Liver (tissue), 8 donors: ENCODE measurements at regions not wholly inside any gene's neighbourhood (a gene's known extent, or its start where the extent isn't known, plus 50 kb on each side); places are given as distances from the start of the nearest gene placed in this dataset.

Source experiments
- DNase-seq: peaks from one replicate; pipeline ENCODE4 v3.0.0-alpha.2; 2017; ENCODE audit warnings: low spot score
- H3K27ac ChIP-seq, 2 donors: one replicate each; pipeline ENCODE4 v1.7.0; 2013; ENCODE audit warnings: inconsistent platforms in 2 of 2, low read length in 2 of 2, control low read depth in 1 of 2, low read depth in 1 of 2, mild to moderate bottlenecking in 1 of 2
- H3K27me3 ChIP-seq, 4 donors: one replicate each; pipeline versions ENCODE4 v1.6.1 to v1.7.0; 2013; ENCODE audit warnings: low read length in 3 of 4, inconsistent platforms in 1 of 4, mild to moderate bottlenecking in 1 of 4, moderate library complexity in 1 of 4; ENCODE audit not compliant: control insufficient read depth in 4 of 4, insufficient read depth in 4 of 4
- H3K36me3 ChIP-seq, 4 donors: one replicate each; pipeline versions ENCODE4 v1.6.1 to v1.7.0; 2013; ENCODE audit warnings: low read length in 3 of 4, mild to moderate bottlenecking in 3 of 4, low read depth in 1 of 4, moderate library complexity in 1 of 4; ENCODE audit not compliant: control insufficient read depth in 4 of 4, insufficient read depth in 3 of 4
- H3K4me1 ChIP-seq, 4 donors: one replicate each; pipeline versions ENCODE4 v1.6.1 to v1.7.0; 2013; ENCODE audit warnings: low read length in 3 of 4, mild to moderate bottlenecking in 3 of 4, moderate library complexity in 1 of 4; ENCODE audit not compliant: control insufficient read depth in 4 of 4, insufficient read depth in 4 of 4
- H3K4me3 ChIP-seq, 3 donors: one replicate each; pipeline versions ENCODE4 v1.6.1 to v1.7.0; 2013; ENCODE audit warnings: low read length in 3 of 3, control low read depth in 1 of 3, low read depth in 1 of 3, mild to moderate bottlenecking in 1 of 3
- H3K9ac ChIP-seq, 2 donors: one replicate each; pipeline ENCODE4 v1.7.0; 2013; ENCODE audit warnings: low read length in 2 of 2, mild to moderate bottlenecking in 2 of 2, moderate library complexity in 2 of 2, control low read depth in 1 of 2, low read depth in 1 of 2
- H3K9me3 ChIP-seq, 4 donors: one replicate each; pipeline versions ENCODE4 v1.6.1 to v1.7.0; 2013; ENCODE audit warnings: low read length in 3 of 4; ENCODE audit not compliant: control insufficient read depth in 4 of 4
- CTCF ChIP-seq: fragments of 150-350 bp; IDR thresholded peaks from 2 replicates; pipeline ENCODE4 v1.5.1; 2017; ENCODE audit warnings: improper control_type of control experiment, low read depth, low read length; ENCODE audit not compliant: missing input control
- EGR1 ChIP-seq, 2 donors: IDR thresholded peaks; 2 replicates each; pipeline ENCODE4 v1.6.1; 2016 to 2018; ENCODE audit warnings: antibody characterized with exemption in 2 of 2, low read depth in 2 of 2
- FOXA1 ChIP-seq: IDR thresholded peaks from 2 replicates; pipeline ENCODE4 v1.6.1; 2016; ENCODE audit warnings: antibody characterized with exemption
- FOXA2 ChIP-seq: IDR thresholded peaks from 2 replicates; pipeline ENCODE4 v1.6.1; 2016; ENCODE audit warnings: antibody characterized with exemption
- GABPA ChIP-seq, 2 donors: IDR thresholded peaks in 1 of 2; conservative IDR thresholded peaks in 1 of 2; 2 replicates each; pipeline ENCODE4 v1.6.1; 2016; ENCODE audit warnings: antibody characterized with exemption in 2 of 2, mild to moderate bottlenecking in 1 of 2, moderate library complexity in 1 of 2
- HNF4A ChIP-seq, 2 donors: conservative IDR thresholded peaks; 2 replicates each; pipeline ENCODE4 v1.6.1; 2016; ENCODE audit warnings: antibody characterized with exemption in 2 of 2, mild to moderate bottlenecking in 2 of 2
- HNF4G ChIP-seq: IDR thresholded peaks from 2 replicates; pipeline ENCODE4 v1.6.1; 2016; ENCODE audit warnings: antibody characterized with exemption
- JUND ChIP-seq, 2 donors: IDR thresholded peaks; 2 replicates each; pipeline ENCODE4 v1.6.1; 2016; ENCODE audit warnings: antibody characterized with exemption in 2 of 2
- NR2F2 ChIP-seq: IDR thresholded peaks from 2 replicates; pipeline ENCODE4 v1.6.1; 2016; ENCODE audit warnings: antibody characterized with exemption
- RAD21 ChIP-seq, 2 donors: IDR thresholded peaks; 2 replicates each; pipeline ENCODE4 v1.6.1; 2016; ENCODE audit warnings: antibody characterized with exemption in 2 of 2, mild to moderate bottlenecking in 2 of 2
- REST ChIP-seq: IDR thresholded peaks from 2 replicates; pipeline ENCODE4 v1.6.1; 2016; ENCODE audit warnings: antibody characterized with exemption, mild to moderate bottlenecking
- RXRA ChIP-seq, 2 donors: IDR thresholded peaks; 2 replicates each; pipeline ENCODE4 v1.6.1; 2017 to 2018; ENCODE audit warnings: antibody characterized with exemption in 2 of 2, mild to moderate bottlenecking in 1 of 2
- SP1 ChIP-seq: IDR thresholded peaks from 2 replicates; pipeline ENCODE4 v1.6.1; 2018; ENCODE audit warnings: antibody characterized with exemption, mild to moderate bottlenecking
- TAF1 ChIP-seq: conservative IDR thresholded peaks from 2 replicates; pipeline ENCODE4 v1.6.1; 2016; ENCODE audit warnings: antibody characterized with exemption, mild to moderate bottlenecking
- YY1 ChIP-seq: IDR thresholded peaks from 2 replicates; pipeline ENCODE4 v1.6.1; 2016; ENCODE audit warnings: antibody characterized with exemption, mild to moderate bottlenecking
- ZBTB33 ChIP-seq: IDR thresholded peaks from 2 replicates; pipeline ENCODE4 v1.6.1; 2016; ENCODE audit warnings: antibody characterized with exemption
- WGBS: extraction: QIAGEN DNeasy Blood & Tissue Kit; methylation state at CpG from one replicate; pipeline ENCODE4 v1.1.7; 2013; 5-methylcytosine and 5-hydroxymethylcytosine counted together
- TF ChIP-seq, protein P1 (sequence below): IDR thresholded peaks from 2 replicates; pipeline ENCODE4 v1.6.1; 2016; ENCODE audit warnings: antibody characterized with exemption
- TF ChIP-seq, protein P2 (sequence below): IDR thresholded peaks from 2 replicates; pipeline ENCODE4 v1.6.1; 2016; ENCODE audit warnings: antibody characterized with exemption
- donor health status: healthy.
- donor health status: healthy.
- donor health status: healthy.
- donor health status: healthy.
- donor health status: healthy.

DNA sequence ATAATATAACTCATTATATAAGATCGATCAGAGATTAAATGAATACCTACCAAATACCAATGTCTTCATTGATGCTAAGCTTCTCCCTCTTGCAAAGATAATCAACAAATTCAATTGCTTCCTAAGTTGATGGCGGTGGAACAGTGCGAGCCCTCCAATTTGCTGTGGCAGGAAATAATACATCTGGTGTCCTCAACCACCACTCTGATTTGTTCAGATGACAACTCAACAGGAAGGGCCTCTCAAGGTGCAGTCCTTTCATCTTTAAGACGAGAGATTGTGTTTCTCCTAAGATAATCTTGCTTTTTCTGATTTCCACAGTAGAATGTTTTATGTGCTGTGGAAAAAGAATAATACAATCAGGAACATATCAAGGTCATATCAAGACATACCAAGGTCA lies 56.6 kb upstream of the IGFBP2 start:
- Histone ChIP-seq H3K4me3 (no peak overlapping the region), H3K9me3 (no peaks in the 10 kb centered on the region), H3K27ac (no peak overlapping the region), H3K4me1 (peaks cover 5 to 22% (median 10%) of the 10 kb centered on the region in 4 donors), H3K36me3 (no peaks in the 10 kb centered on the region), H3K9ac (no peak overlapping the region), H3K27me3 (no peaks in the 10 kb centered on the region)
- TF ChIP-seq EGR1 (IDR thresholded peaks at IDR 0.05; ENCODE audit: low read depth in 2 of 2) (no peak), JUND (IDR thresholded peaks at IDR 0.05) (no peak), REST (no peak), RXRA (IDR thresholded peaks at IDR 0.05) (no peak), ZBTB33 (no peak), RAD21 (IDR thresholded peaks at IDR 0.05) (no peak), FOXA2 (no peak), SP1 (no peak), YY1 (no peak), CTCF (no peak), HNF4A (conservative IDR thresholded peaks at IDR 0.05) (no peak), HNF4G (no peak), GABPA (IDR thresholded peaks at IDR 0.05 in 1 of 2, conservative IDR thresholded peaks at IDR 0.05 in 1 of 2) (no peak), NR2F2 (no peak), TAF1 (no peak), FOXA1 (no peak)
- TF ChIP-seq, protein P1, sequence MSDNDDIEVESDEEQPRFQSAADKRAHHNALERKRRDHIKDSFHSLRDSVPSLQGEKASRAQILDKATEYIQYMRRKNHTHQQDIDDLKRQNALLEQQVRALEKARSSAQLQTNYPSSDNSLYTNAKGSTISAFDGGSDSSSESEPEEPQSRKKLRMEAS = no peak
- TF ChIP-seq, protein P2, sequence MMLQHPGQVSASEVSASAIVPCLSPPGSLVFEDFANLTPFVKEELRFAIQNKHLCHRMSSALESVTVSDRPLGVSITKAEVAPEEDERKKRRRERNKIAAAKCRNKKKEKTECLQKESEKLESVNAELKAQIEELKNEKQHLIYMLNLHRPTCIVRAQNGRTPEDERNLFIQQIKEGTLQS = no peak
- DNase-seq = no peak
- WGBS = 91% methylated on average over 4 of the region's 4 CpGs
